GM23248 (cell line): ENCODE measurements at regions not wholly inside any gene's neighbourhood (a gene's known extent, or its start where the extent isn't known, plus 50 kb on each side); places are given as distances from the start of the nearest gene placed in this dataset.

ENCODE experiments used
- DNase-seq: peaks from one replicate; pipeline ENCODE4 v3.0.0-alpha.2; 2015
- H2AFZ ChIP-seq: fragments of 200-600 bp; sonication (generic); 2 replicates; pipeline ENCODE4 v1.6.1; 2016; ENCODE audit warnings: antibody characterized with exemption
- H3F3A ChIP-seq: fragments of 200-600 bp; sonication (generic); 2 replicates; pipeline ENCODE4 v1.6.1; 2016; ENCODE audit warnings: mild to moderate bottlenecking, antibody characterized with exemption, mixed run types; ENCODE audit not compliant: insufficient read depth
- H3K27ac ChIP-seq: fragments of 200-600 bp; sonication (generic); 2 replicates; pipeline ENCODE4 v1.5.1; 2016; ENCODE audit warnings: mild to moderate bottlenecking
- H3K27me3 ChIP-seq: fragments of 200-600 bp; sonication (generic); replicated peaks from 2 replicates; pipeline ENCODE4 v1.6.1; 2016; ENCODE audit warnings: mild to moderate bottlenecking; ENCODE audit not compliant: insufficient read depth
- H3K36me3 ChIP-seq: fragments of 200-600 bp; sonication (generic); 2 replicates; pipeline ENCODE4 v1.6.1; 2016; ENCODE audit warnings: low read depth, mild to moderate bottlenecking
- H3K4me1 ChIP-seq: fragments of 200-600 bp; sonication (generic); 2 replicates; pipeline ENCODE4 v1.6.1; 2016; ENCODE audit warnings: mild to moderate bottlenecking; ENCODE audit not compliant: insufficient read depth
- H3K4me2 ChIP-seq: fragments of 200-600 bp; sonication (generic); one replicate; pipeline ENCODE4 v1.6.1; 2016; ENCODE audit warnings: mild to moderate bottlenecking; ENCODE audit not compliant: unreplicated experiment
- H3K4me3 ChIP-seq: fragments of 200-600 bp; sonication (generic); 2 replicates; pipeline ENCODE4 v1.5.1; 2016; ENCODE audit warnings: mild to moderate bottlenecking
- H3K79me2 ChIP-seq: fragments of 200-600 bp; sonication (generic); 2 replicates; pipeline ENCODE4 v1.6.1; 2016; ENCODE audit warnings: mild to moderate bottlenecking; ENCODE audit not compliant: insufficient read depth
- H3K9ac ChIP-seq: fragments of 200-600 bp; sonication (generic); 2 replicates; pipeline ENCODE4 v1.6.1; 2016; ENCODE audit warnings: mild to moderate bottlenecking
- H3K9me2 ChIP-seq: fragments of 200-600 bp; sonication (generic); 2 replicates; pipeline ENCODE4 v1.6.1; 2016; ENCODE audit warnings: mixed run types, mild to moderate bottlenecking, moderate library complexity; ENCODE audit not compliant: insufficient read depth
- H3K9me3 ChIP-seq: fragments of 200-600 bp; sonication (generic); one replicate; pipeline ENCODE4 v1.6.1; 2017; ENCODE audit warnings: low read depth
- H4K20me1 ChIP-seq: fragments of 200-600 bp; sonication (generic); 2 replicates; pipeline ENCODE4 v1.6.0; 2016; ENCODE audit not compliant: insufficient read depth
- EZH2 ChIP-seq: fragments of 200-600 bp; sonication (generic); IDR thresholded peaks from 2 replicates; pipeline ENCODE4 v1.6.1; 2018; ENCODE audit warnings: antibody characterized with exemption, mild to moderate bottlenecking; ENCODE audit not compliant: insufficient read depth, poor library complexity, severe bottlenecking
- EZH2phosphoT487 ChIP-seq: fragments of 200-600 bp; sonication (generic); IDR thresholded peaks from 2 replicates; pipeline ENCODE4 v1.6.1; 2018; ENCODE audit warnings: antibody characterized with exemption, moderate library complexity, mild to moderate bottlenecking, low read depth; ENCODE audit not compliant: insufficient read depth
- WGBS, 2 experiments: methylation state at CpG; one replicate each; pipeline ENCODE4 v1.1.6; 2015 to 2017; ENCODE audit warnings: low lambda C conversion rate in 2 of 2, low coverage in 1 of 2; ENCODE audit errors: missing lambda C conversion rate in 2 of 2; 5-methylcytosine and 5-hydroxymethylcytosine counted together
- in situ Hi-C: fragments of 300-500 bp; cut with MboI; formaldehyde crosslinking; loops from 2 replicates; pipeline ENCODE4 v1.15.0; 2020

DNA sequence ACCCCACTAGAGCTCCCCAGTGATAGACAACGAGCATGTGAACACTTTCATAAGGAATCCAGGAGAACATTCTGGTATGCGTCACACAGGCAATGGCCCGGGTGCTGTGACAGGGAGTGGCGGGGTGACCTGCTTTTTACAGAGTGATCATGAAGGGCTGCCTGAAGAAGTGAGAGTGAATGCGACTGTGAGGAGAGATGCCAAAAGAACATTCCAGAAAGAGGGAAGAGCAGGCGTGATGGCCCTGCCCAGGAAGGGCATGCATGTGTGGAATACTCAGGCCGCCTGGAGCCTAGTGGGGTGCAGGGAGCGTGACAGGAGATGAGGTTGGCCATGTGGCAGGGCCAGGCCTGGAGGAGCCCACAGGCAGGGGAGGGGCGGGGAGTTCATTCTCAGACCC, 53.8 kb downstream of the FZD10 start:
- Histone ChIP-seq H3K4me1 (no peaks in the 10 kb centered on the region), H3K4me2 (no peak overlapping the region), H3K9me2 (no peaks in the 10 kb centered on the region), H3K79me2 (no peaks in the 10 kb centered on the region), H2AFZ (no peak overlapping the region), H3F3A (no peaks in the 10 kb centered on the region), H3K9me3 (peaks cover 5% of the 10 kb centered on the region), H3K4me3 (no peak overlapping the region), H4K20me1 (no peaks in the 10 kb centered on the region), H3K27ac (no peak overlapping the region), H3K9ac (no peak overlapping the region), H3K27me3 (no peaks in the 10 kb centered on the region), H3K36me3 (no peaks in the 10 kb centered on the region)
- WGBS, 2 experiments = 31 to 34% methylated on average over 9 of the region's 9 CpGs
- in situ Hi-C loops = no loop called here
- DNase-seq = no peak
- TF ChIP-seq EZH2phosphoT487 (no peak), EZH2 (no peak)

DNA sequence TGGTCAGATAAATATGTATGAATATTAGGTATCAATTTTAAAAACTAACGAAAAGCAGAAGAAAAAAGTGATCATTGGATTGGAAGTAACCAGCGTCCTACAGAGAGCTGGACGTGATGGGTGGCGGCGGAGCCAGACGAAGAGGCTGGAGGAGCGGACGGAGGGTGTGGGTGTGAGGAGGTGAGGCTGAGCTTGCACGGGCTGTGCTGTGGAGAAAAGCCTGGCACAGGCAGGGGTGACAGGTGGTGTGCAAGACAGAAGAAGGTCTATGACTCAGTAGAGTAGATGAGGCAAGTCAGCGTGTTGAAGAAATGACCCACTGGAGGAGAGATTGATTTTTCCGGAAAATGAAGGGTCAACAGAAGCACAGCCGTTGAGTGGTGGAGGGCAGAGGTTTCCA, 56.4 kb downstream of the FZD10 start:
- TF ChIP-seq EZH2phosphoT487 = no peak
- TF ChIP-seq EZH2 = no peak
- H3K4me1 ChIP-seq = no peaks in the 10 kb centered on the region
- no peak overlapping the region for H3K4me3 ChIP-seq
- H3K27me3 ChIP-seq = no peaks in the 10 kb centered on the region
- no peak overlapping the region for H3K4me2 ChIP-seq
- H3K27ac ChIP-seq = no peak overlapping the region
- DNase-seq = no peak
- no peaks in the 10 kb centered on the region for H3K9me3 ChIP-seq
- H3K9me2 ChIP-seq = no peaks in the 10 kb centered on the region
- WGBS, 2 experiments = 64 to 65% methylated on average over 12 of the region's 12 CpGs
- in situ Hi-C loops = no loop called here
- H2AFZ ChIP-seq = no peak overlapping the region
- no peaks in the 10 kb centered on the region for H3F3A ChIP-seq
- no peaks in the 10 kb centered on the region for H3K79me2 ChIP-seq
- no peaks in the 10 kb centered on the region for H4K20me1 ChIP-seq
- no peak overlapping the region for H3K9ac ChIP-seq
- no peaks in the 10 kb centered on the region for H3K36me3 ChIP-seq

DNA sequence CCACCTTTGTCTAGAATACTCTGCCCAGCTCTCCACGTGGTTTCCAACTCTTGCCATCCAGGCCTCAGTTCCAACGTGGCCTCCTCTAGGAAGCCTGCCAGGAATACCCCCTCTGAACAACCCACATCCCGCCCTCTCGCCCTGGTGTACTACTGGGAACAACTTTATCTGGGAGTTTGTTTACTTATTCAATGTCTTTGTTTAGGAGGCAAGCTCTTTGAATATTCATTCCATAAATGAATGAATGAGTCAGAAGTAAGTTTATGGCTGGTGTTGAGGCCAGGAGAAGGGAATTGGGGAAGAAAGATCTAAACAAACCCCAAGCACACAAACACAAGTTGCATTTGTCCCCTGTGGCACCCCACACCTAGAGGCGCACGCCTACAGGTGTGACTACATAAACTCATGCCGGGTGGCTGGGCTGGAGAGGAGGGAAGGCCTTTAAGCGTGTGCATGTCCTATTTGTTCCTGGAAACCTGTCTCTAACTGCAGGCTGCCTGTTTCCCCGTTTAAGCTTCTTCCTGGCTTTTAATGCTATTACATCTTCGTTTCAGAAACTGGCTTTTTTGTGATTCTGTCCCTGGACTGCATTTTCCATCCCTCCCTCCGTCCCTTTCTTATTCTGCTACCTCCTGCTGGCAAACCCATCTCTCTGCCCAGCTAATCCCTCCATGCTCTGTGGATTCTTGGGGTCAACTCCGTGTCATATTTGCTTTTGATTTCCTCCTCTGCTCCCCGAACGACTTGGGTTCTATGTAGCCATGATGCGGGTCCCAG, 57.9 kb downstream of the FZD10 start:
- H3K4me3 ChIP-seq = no peak overlapping the region
- no peaks in the 10 kb centered on the region for H3K9me3 ChIP-seq
- no peak overlapping the region for H3K4me2 ChIP-seq
- no peaks in the 10 kb centered on the region for H3K36me3 ChIP-seq
- H3K9ac ChIP-seq = no peak overlapping the region
- no peaks in the 10 kb centered on the region for H3K79me2 ChIP-seq
- no peaks in the 10 kb centered on the region for H3K9me2 ChIP-seq
- no peaks in the 10 kb centered on the region for H3K4me1 ChIP-seq
- no peak overlapping the region for H3K27ac ChIP-seq
- H3K27me3 ChIP-seq = no peaks in the 10 kb centered on the region
- in situ Hi-C loops = no loop called here
- no peak for DNase-seq
- no peaks in the 10 kb centered on the region for H4K20me1 ChIP-seq
- no peak for TF ChIP-seq EZH2
- no peaks in the 10 kb centered on the region for H3F3A ChIP-seq
- 21 to 24% methylated on average over 15 of the region's 15 CpGs for WGBS, 2 experiments
- H2AFZ ChIP-seq = no peak overlapping the region

DNA sequence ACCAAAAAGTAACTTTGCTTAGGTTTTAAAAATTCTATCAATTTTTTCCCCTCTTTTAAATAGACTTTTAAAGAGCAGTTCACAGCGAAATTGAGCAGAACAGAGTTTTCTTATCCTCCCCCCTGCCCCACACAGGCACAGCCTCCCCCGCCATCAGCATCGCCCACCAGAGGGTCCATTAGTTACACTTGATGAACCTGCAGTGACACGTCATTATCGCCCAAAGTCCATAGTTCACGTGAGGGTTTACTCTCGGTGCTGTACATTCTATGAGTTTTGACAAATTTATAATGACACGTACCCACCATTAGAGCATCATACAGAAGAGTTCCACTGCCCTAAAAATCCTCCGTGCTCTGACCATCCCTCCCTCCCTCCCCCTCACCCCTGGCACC, 58.4 kb downstream of the FZD10 start:
- no peak for DNase-seq
- Histone ChIP-seq H3K79me2 (no peaks in the 10 kb centered on the region), H3K9me3 (no peaks in the 10 kb centered on the region), H3K9ac (no peak overlapping the region), H2AFZ (no peak overlapping the region), H3K4me2 (no peak overlapping the region), H3K36me3 (no peaks in the 10 kb centered on the region), H3K27me3 (no peaks in the 10 kb centered on the region), H3K27ac (no peak overlapping the region), H3K4me3 (no peak overlapping the region), H3K9me2 (no peaks in the 10 kb centered on the region), H3F3A (no peaks in the 10 kb centered on the region), H4K20me1 (no peaks in the 10 kb centered on the region), H3K4me1 (no peaks in the 10 kb centered on the region)
- in situ Hi-C loops = no loop called here
- no peak for TF ChIP-seq EZH2
- no peak for TF ChIP-seq EZH2phosphoT487
- 33 to 36% methylated on average over 8 to 9 of the region's 9 CpGs for whole genome bisulfite sequencing, 2 experiments

DNA sequence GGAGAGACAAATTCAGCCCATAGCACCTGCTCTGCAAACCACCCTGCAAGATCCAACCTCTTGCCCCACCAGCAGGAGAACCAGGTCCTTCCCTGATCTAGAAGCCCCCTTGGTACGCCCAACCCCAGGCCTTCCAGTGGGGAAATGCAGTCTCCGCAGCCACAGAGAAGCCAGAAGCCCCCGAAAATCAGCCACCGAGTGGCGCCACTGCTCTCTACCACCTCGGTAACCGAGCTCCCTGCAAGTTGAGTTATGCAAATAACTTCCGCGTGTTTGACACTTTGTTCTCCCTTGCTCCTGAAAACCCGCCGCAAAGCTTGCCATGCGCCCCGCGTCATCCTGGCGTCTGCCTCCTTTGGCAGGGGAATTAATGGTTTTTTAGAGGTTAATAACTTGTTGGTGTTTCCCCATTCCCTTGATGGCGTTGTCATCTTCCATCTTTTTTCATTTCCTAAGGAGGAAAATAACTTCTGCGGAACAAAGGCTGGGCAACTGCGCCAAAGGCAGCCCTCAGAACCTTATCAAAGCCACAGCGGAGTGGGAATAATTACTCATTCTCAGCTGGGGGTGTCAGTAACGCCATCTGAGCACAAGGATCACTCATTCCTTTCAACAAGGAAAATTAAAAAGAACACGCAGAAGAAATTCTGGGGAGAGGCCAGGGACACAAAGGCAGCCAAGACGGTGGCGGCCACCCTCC, 60.4 kb downstream of the FZD10 start:
- Histone ChIP-seq H3K27ac (no peak overlapping the region), H3K9me3 (no peaks in the 10 kb centered on the region), H3F3A (no peaks in the 10 kb centered on the region), H3K4me2 (no peak overlapping the region), H3K9ac (no peak overlapping the region), H3K4me3 (no peak overlapping the region), H3K9me2 (no peaks in the 10 kb centered on the region), H3K79me2 (no peaks in the 10 kb centered on the region), H3K4me1 (no peaks in the 10 kb centered on the region), H2AFZ (no peak overlapping the region), H3K27me3 (no peaks in the 10 kb centered on the region), H3K36me3 (no peaks in the 10 kb centered on the region), H4K20me1 (no peaks in the 10 kb centered on the region)
- in situ Hi-C loops = no loop called here
- TF ChIP-seq EZH2phosphoT487 (no peak), EZH2 (no peak)
- DNase-seq = no peak
- 51 to 54% methylated on average over 23 of the region's 23 CpGs for WGBS, 2 experiments
